GM19438 (cell line): ENCODE measurements at regions not wholly inside any gene's neighbourhood (a gene's known extent, or its start where the extent isn't known, plus 50 kb on each side); places are given as distances from the start of the nearest gene placed in this dataset.
"Not testable (repeated sequence)": the region's sequence is repeated elsewhere in the genome, so short reads cannot be mapped to it uniquely, and the experiment has no call there.

Experiments
- ATAC-seq: cut with Tn5 transposase; IDR thresholded peaks from one replicate; pipeline ENCODE4 v1.9.1; 2021; ENCODE audit warnings: low read depth; ENCODE audit not compliant: unreplicated experiment

DNA sequence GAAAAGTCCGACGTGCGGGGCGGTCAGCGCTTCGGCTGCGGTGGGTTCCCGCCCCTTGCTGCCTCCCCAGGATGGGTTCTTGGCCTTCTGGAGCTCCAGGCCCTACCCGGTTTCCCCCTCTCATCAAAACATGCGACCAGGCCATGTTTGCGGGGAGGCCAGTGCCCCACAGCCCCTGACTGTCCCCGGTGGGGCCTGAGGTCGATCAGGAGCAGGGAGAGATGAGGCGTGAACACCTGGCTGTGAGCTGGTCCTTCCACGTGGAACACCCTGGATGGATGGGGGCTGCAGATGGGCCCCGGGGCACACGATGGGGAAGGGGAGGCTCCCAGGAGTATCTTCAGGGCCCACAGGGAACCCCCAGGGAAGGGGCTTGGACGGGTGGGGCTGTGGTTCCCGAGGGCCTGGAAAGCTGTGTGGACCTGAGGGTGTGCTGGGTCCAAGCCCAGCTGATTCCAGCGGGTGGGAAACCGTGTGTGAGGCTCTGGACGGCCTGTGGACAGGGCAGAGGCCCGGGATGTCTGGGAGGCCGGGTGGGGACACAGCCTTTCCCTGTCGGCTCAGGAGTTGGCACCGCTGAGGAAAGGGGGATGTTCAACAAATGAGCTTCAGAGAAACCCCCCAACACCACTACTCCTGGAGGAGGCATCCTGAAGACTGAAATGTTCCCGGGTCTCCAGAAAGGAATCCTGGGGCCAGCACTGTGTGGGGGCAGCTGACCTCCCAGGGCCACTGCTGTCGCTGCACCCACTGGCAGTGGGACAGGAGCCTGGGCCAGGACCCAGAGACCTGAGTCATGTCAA is 187.0 kb upstream of the C14orf180 start:
- ATAC-seq = no peak

DNA sequence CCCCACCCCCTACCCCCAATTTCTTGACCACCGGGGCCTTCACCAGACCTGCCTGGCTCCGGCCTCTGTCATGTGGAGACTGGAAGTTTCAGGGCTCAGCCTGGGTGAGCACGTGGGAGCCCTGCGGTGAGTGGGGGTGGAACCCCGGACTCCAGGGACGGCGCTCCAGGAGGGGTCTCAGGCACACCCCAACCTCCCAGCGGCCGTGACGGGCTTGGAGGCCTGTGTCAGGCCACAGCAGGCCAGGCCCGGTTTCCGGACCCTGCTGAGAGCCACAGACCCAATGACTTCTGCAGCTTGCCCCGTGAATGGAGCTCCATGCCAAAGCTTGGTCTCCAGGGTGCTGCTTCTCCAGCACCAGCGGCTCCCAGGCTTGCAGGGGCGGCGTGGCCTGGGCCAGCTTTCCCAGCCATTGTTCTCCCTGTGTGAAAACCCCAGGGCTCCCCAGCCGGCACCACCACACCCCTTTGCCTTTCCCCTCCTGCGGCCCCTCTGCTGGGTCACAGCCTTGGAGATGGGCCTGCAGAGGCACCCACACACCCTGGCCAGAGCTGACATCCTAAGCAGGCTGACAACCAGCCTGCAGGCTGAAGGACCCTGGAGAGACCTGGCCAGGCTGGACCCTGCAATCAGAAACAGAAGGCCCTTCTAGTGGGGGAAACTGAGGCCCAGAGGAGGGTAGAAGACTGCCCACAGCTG is 186.2 kb upstream of the C14orf180 start:
- peak; percentile 19 for ATAC-seq

DNA sequence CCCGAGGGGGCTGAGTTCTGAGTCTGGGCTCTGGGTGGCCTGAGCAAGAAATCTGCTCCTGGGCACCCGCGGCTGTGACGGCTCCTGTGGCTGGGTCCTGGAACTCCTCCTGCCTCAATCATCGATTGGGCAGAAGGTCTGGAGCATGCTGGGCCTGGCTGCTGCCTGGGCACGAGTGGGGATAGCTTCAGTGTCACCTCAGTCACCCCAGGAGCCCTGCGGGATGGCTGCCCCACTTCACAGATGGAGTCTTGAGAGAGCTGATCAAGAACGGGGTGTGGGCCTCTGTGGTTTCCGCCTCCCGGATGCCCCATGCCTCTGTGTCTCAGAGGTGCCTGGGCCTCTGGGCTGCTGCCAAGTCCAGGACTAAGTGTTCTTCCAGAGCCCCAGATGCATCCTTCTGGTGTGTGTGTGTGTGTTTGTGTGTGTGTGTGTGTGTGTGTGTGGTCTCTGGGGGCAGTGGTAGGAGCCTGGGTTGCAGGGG is 185.6 kb upstream of the C14orf180 start:
- ATAC-seq = peak; percentile 66

DNA sequence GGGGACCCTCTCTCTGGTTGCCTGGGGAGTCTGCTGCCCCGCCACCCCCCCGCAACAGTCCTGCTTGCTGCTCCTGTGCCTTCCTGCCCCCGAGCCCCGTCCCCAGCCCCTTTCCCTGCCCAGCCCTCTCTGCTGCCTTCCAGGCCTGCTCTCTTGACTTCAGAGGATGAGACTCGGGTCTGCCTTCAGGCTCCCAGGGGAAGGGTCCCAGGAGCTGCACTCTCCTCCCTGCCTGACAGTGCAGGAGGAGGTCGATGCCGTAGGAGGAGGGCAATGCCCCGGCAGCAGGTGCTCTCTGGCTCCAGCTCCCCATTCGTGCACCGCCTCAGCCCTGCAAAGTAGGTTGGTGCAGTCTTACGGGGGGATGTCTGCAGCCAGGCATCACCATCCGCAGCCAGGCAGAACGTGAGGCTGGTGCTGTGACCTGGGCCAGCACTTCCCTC is 185.1 kb upstream of the C14orf180 start:
- no peak for ATAC-seq

DNA sequence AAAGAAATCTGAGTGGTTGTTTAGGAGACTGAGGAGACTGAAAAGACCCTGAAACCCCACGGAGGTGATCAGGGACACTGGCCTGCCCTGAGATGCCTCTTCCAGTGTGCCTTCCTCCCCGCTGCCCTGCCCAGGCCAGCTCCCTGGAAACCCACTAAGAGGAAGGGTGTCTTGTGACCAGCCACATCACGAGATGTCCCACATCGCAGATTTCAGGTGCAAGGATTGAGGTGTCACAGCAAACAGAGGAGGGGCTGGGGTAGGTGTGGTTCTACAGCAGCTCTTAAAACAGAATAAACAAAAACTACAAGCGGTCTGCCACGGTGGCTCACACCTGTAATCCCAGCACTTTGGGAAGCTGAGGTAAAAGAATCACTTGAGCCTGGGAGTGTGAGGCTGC is 184.3 kb upstream of the C14orf180 start:
- ATAC-seq = no peak

DNA sequence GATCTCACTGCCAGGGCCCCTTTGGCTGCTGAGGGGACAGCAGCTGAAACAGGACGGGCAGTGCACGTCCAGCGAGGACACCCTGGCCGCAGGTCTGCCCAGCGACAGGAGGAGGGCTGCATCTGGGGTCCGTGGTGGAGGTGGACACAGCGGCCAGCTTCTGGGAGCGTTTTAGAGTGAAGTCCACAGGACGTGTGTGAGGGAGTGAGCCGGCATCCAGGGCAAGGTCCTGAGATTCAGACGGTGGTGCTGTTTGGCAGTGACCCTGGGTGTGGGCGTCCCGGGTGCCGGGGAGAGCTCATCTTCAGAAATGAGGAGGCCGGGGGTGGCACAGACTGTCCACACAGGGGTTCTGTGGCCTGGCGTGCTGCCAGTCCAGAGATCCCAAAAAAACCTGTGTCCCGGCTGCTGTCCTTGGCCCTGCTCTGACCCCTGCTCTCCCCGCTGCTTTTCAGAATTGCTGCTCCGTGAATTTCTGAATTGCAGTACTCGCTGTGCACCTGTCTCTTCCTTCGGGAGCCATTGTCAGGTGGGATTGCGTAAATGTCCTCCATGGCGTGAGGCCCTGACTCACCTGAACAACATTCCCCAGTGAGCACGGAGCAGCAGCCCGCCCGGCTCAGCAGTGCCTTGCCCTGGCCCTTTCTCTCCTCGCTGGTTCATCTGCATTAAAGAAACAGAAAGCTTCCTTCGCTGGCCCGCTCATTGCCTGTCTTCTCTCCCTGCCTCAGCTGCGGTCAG is 183.5 kb upstream of the C14orf180 start:
- no peak for ATAC-seq

DNA sequence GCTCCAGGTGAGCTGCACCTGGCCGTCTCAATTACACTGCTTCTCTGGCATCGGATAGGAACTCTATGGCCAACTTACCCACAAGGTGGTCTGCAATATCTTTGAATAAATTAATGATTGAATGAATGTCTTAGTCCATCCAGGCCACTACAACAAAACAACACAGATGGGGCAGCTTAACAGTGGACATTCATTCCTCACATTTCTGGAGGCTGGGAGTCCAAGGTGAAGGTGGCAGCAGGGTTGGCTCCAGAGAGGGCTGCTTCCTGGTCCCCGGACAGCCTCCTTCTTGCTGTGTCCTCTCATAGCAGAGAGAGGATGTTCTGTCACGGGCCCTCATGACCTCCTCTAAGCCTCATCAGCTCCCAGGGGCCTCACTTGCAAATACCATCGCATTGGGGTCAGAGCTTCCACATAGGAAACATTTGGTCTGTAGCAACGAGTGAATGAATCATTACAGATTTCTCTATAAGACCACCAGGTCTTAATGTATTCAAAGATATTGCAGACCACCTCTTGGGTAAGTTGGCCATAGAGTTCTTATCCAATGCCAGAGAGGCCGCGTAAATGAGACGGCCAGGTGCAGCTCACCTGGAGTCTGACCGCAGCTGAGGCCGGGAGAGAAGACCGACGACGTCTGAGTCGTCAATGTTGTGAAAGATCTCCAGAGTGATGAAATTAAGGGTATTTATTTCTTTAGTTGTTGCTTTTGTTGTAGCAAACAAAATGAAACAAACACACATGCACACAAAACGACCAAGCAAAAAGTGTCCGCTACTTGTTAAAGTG is 182.7 kb upstream of the C14orf180 start:
- ATAC-seq = no peak

DNA sequence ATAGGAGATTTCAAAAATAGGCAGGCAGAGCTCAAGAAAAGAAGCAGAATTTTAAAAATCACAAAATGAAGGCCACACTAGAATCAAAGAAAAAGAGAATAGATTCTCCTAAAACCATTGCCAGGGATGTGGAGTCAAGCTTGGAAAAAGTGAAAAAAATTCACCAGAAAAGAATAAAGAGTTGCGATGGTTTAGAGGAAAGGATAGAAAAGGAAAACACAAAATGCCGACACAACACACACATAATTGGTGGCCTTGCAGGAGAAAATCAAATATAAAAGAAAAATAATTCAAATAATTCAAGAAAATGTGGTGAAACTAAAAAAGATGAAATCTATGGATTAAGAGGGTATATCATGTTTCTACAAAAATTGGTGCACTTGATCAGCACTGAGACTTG is 181.6 kb upstream of the C14orf180 start:
- ATAC-seq = no peak

DNA sequence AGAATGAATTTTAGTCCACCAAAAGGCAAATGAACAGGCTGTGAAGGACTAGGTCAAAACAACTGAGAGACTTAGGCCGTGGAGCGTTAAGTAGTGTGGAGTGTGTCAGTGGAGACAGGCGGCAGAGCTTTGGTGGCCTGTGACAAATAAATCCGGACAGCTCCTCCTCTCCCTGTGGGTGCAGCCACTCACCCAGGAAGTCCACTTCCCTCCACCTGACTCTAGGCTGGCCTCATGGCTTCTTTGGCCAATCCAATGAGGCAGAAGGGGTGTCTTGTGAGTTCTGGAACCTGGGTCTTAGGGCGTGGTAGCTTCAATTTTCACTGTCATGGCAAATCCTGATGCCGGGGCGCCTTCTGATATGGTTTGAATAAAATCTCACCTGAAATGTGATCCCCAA is 180.9 kb upstream of the C14orf180 start:
- no peak for ATAC-seq

DNA sequence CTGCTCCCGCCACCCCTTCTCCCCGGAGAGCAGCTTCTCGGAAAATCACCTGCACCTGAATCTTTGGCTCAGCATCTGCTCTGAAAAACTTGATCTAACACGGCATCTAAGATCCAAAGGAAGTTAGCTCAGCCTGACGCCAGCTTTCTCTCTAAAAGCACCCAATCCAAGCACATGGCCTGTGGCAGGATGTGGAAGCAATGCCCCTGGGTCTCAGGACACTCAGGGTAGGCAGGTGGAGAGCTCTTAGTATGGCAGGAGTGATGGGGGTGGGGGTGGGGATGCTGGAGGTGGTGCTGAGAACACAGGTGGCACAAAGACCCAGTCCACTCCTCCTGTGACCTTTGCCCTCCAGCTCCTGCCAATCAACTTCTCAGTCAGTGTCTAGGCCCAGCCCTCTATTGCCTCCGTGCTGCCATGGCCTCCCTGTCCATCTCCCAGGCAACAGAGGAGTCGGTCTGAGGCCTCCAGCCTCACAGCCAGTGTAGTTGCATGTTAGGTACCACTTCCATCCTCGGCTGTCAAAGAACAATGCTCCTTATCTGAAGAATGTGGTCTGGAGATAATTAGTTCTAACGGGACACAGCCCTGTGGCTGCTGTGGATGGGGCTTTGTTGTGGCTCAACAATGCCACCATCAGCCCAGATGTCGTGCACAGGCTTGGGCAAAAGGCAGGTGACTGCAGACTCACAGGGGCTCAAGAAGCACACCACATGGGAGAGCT is 180.0 kb upstream of the C14orf180 start:
- ATAC-seq = no peak

DNA sequence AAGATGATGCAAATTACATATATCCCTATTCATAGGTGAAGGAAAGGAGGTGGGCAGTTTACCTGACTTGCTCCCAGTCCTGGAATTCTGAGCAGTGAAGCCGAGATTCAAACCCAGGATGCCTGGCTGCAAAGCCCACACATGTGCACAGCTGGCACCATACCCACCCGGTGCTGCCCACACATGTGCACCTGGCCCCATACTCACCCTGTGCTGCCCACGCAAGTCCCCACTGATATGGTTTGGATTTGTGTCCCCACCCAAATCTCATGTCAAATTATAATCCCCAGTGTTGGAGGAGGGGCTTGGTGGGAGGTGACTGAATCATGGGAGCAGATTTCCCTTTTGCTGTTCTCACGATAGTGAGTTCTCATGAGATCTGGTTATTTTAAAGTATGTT is 179.2 kb upstream of the C14orf180 start:
- ATAC-seq = no peak

DNA sequence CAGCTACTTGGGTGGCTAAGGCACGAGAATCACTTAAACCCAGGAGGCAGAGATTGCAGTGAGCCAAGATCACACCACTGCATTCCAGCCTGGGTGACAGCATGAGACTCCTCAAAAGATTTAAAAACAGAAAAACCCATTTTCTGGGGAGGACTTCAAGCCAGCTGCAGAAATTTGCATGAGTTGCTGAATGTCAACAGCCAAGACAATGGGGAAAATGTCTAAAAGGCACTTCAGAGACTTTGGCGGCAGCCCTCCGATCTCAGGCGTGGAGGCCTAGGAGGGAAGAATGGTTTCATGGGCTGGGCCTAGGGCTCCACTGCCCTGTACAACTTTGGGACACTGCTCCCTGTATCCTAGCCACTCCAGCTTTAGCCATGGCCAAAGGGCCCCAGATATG is 177.8 kb upstream of the C14orf180 start:
- ATAC-seq = no peak

DNA sequence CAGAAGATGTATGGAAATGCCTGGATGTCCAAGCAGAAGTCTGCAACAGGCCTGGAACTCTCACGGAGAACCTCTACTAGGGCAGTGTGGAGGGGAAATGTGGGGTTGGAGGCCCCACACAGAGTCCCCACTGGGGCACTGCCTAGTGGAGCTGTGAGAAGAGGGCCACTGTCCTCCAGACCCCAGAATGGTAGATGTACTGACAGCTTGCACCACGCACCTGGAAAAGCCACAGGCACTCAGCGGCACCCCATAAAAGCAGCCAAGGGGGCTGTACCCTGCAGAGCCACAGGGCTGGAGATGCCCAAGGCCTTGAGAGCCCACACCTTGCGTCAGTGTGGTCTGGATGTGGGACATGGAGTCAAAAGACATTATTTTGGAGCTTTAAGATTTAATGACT is 177.3 kb upstream of the C14orf180 start:
- not testable (repeated sequence) for ATAC-seq

DNA sequence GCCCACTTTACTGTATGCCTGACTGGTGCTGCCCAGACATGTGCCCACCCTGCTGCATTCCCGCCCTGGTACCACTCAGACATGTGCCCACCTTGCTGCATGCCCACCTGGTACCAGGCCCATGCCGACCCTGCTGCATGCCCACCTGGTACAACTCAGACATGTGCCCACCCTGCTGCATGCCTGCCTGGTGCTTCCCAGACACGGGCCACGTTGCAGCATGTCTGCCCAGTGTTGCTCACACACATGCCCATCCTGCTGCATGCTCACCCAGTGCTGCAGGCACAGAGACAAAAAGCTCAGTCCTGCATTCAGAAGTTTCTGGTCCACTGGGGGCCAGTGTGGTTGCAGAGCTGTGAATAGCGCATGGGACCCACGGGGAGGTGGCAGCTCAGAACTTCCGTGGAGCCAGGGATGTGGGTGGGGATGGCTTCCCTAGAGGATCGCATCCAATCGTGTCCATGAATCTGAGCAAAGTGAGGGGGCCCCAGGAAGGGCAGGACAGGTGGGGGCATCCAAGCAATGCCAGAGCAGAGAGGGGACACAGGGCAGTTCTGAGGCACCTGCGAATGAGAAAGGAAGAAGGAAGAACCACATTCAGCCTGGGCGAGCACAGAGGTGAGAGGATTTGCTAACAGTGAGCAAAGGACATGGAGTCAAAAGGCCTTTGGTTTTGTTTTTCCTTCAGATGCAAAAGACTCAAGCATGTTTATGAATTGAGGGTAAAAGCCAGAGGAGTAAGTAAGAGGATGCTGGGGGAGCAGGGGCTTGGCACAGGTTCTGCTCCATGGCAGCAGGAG is 175.9 kb upstream of the C14orf180 start:
- no peak for ATAC-seq

DNA sequence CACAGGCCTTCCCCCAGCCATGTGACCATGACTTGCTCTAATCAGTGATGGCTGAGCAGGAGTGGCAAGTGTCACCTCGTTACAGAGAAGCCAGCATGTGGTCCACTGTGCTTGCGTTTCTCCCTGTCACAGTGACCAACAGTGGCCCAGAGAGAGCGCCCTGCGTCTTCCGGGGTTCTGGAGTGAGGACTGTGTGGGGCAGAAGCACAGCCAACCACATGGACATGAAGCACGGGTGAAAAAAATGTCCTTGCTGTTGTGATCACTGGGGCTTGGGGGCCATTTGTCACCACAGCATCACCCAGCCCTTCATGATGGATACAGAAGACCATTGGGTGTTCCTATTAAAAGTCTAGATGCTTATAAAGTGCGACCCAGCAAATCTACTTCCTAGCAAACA is 174.6 kb upstream of the C14orf180 start:
- no peak for ATAC-seq

DNA sequence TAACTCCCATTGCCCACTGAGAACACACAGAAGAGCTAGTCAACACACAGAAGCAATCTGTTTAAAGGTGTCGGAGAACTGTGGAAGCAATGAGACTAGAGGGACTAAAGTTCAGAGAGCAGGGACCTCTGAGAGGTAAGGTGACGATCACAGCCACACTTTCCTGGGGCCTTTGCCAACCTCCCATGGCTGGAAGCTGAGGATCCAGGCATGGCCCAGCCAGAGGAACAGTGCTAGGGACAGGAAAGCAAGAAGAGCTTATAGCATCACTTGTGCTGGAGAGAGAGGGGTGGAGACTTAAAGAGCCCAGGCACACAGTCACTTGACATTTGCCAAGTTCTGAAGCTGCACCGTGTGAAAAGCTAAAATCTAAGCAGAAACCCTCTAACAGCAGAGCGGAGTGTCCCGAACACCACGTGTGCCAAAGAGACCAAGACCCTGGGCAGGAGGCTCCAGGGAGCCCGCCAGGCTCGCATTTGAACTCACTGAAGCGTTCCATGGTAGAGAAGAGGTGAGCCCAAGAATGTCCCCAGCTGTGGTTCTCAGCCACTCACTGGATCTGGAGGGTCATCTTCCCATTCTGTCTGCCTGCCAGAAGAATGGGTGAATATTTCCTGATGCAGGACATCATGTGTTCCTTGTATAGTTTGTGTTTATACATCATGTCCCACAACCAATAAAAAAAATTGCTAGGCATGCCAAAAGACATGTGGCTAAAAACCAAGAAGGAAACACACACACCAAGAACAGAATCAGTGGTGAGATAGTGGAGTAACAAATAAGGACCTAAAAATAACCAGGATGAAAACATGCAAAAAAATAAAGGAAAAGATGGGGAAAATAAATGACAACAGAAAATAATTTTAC is 174.0 kb upstream of the C14orf180 start:
- no peak for ATAC-seq

DNA sequence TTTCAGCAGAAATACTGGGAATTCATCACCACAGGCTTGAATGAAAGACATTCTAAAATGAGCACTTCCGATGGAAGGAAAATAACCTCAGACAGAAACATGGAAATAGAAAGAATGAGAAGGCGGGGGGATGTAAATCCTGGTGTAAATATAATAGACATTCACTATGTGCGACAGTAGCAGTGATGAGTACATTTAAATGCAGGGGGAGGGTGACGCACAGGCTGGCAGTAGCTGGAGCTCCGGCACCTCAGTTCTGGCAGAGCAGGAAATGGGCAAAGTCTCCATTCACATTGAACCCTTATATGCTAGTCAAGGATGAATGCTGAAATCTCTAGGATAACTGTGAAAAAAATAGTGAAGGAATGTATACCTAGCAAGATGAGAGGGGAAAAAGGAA is 172.7 kb upstream of the C14orf180 start:
- no peak for ATAC-seq

DNA sequence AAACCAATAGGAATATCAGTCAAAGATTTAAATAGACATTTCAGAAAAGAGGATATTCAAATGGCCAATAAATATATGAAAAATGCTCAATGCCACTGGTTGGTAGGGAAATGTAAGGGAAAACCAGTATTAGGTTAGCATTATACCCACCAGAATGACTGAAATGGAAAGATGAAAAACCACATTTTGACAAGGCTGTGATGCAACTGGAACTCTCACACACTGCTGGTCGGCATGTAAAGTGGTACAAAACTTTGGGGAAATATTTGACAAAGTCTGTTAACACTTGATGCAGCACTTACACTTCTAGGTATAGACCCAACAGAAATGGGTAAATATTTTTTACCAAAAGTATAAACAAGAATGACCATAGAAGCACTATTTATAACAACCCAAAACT is 163.2 kb upstream of the C14orf180 start:
- no peak for ATAC-seq
